Neural progenitor cell (in vitro differentiated cells): ENCODE measurements at regions not wholly inside any gene's neighbourhood (a gene's known extent, or its start where the extent isn't known, plus 50 kb on each side); places are given as distances from the start of the nearest gene placed in this dataset.

ENCODE experiments used
- EZH2 ChIP-seq: fragments of 200-600 bp; sonication (generic); IDR thresholded peaks from 2 replicates; pipeline ENCODE4 v1.6.1; 2017; ENCODE audit warnings: antibody characterized with exemption, mild to moderate bottlenecking, moderate library complexity
- EZH2phosphoT487 ChIP-seq: fragments of 200-600 bp; sonication (generic); IDR thresholded peaks from 2 replicates; pipeline ENCODE4 v1.6.1; 2017; ENCODE audit warnings: antibody characterized with exemption
- TF ChIP-seq, protein P1 (sequence below): fragments of 200-600 bp; sonication (generic); IDR thresholded peaks from 2 replicates; pipeline ENCODE4 v1.5.1; 2017; ENCODE audit warnings: antibody characterized with exemption, mild to moderate bottlenecking

DNA sequence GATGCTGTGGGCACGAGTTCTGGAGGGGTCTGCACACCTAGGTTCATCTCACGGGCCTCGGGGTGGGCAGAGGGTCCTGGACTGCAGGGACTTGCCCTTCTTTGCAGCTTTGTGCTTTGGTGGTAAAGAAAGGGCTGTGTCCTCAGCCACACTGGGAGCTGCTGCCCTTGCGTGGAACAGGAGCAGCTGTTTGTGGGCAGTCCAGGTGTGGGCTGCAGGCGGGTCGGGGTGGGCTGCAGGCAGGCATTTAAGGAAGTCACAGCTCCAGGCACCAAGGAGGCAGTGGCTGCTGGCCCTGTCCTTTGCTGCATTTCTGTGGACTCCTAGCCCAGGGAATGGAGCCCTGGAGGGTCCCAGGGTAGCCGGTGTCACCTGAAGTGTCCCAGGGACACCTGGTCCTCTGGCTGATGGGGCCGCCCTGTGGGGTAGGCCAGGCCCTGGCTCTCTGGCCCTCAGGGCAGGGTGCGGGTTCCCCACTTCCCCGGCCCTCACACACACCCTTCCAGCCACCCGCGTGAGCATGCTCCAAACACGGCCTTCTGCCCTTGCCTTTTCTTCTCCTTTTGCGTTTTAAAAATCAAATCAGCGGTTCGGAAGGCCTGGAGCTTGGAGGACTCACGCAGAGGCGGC is 1240.3 kb downstream of the BRD1 start:
- TF ChIP-seq, protein P1, sequence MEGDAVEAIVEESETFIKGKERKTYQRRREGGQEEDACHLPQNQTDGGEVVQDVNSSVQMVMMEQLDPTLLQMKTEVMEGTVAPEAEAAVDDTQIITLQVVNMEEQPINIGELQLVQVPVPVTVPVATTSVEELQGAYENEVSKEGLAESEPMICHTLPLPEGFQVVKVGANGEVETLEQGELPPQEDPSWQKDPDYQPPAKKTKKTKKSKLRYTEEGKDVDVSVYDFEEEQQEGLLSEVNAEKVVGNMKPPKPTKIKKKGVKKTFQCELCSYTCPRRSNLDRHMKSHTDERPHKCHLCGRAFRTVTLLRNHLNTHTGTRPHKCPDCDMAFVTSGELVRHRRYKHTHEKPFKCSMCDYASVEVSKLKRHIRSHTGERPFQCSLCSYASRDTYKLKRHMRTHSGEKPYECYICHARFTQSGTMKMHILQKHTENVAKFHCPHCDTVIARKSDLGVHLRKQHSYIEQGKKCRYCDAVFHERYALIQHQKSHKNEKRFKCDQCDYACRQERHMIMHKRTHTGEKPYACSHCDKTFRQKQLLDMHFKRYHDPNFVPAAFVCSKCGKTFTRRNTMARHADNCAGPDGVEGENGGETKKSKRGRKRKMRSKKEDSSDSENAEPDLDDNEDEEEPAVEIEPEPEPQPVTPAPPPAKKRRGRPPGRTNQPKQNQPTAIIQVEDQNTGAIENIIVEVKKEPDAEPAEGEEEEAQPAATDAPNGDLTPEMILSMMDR, result no peak
- no peak for TF ChIP-seq EZH2
- TF ChIP-seq EZH2phosphoT487, result no peak
